Midbrain (tissue), 1 donor: ENCODE measurements at regions not wholly inside any gene's neighbourhood (a gene's known extent, or its start where the extent isn't known, plus 50 kb on each side); places are given as distances from the start of the nearest gene placed in this dataset.
"Not testable (repeated sequence)": the region's sequence is repeated elsewhere in the genome, so short reads cannot be mapped to it uniquely, and the experiment has no call there.

ENCODE experiments used
- DNase-seq: peaks from one replicate; lab custom pipeline; 2025; lab: John Stamatoyannopoulos, UW

DNA sequence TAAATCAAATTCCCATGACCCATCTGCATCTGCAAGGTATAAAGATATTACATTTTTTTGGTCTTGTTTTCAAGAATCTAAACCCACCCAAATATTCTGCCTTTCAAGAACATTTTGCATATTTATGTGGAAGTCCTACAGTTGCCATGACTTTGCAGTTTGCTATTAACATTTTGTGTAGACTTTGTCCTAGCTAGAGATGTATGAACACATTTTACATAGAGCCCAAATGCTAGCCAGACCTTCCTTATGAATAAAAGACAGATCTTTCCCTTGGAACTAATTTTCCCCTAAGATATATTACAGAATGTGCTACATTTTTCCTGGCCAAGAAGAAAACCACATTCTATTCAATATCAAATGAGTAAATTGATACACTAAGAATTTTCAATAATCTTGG is 772.5 kb downstream of the KCNA4 start:
- DNase-seq, result no peak

DNA sequence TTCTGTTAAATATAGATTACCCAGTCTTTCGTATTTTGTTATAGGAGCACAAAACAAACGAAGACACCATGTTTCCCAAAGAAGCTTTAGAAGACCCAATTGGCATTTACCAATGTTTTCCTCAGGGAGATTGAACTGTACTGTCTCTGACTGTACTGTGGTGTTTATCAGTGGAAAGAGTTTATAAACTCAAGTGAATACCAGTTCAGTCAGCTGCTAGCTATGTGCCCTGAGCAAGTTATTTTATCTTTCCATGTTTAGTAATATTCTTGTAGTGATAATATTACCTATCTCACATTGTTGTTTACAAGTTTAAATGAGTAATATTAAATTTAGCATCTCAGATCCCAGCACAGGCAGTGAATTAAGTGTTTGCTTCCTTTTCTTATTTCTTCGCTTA is 773.2 kb downstream of the KCNA4 start:
- DNase-seq, result no peak

DNA sequence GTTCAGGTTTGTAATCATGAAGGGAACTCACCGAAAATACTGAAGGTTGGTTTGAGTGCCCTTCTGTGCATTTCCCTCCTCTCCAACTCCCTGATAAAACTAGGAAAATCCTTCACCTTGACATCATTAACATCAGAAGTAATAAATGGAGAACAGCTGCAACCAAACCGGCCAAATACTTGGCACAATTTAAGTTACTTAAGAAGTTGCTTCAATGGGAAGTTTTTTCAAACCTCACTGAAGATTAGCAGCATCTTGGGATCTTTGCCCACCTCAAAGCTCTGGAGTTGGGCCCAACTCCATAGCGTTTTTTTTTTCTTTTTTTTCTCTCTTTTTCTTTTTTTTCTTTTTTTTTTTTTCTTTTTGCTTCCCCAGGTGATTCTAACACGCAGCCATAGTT is 784.8 kb downstream of the KCNA4 start:
- no peak for DNase-seq

DNA sequence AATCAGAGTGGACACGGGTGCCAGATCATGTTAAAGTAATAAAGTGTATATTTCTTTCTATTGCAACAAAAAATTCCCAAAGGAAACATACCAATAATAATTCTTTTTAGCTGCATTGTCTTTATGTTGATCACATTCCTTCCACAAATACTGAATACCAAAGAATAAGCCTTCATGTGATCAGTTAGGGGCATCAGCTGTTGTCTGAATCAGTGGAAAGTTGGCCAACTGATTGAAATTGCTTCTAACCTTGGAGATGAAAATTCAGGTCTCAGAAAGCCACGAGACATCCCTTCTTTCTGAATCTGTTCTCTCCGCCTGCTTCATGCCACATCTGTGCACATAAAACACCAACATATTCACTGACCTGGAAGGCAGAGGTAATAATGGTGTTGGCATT is 785.2 kb downstream of the KCNA4 start:
- DNase-seq, result no peak

GRCh38 chr11:29227811-29228210 is 789.0 kb downstream of the KCNA4 start:
- no peak for DNase-seq

GRCh38 chr11:29224739-29225384 is 792.0 kb downstream of the KCNA4 start:
- DNase-seq, result no peak

- not testable (repeated sequence) for DNase-seq
Observed at GRCh38 chr11:29219531-29219930, 797.3 kb downstream of the KCNA4 start.

DNA sequence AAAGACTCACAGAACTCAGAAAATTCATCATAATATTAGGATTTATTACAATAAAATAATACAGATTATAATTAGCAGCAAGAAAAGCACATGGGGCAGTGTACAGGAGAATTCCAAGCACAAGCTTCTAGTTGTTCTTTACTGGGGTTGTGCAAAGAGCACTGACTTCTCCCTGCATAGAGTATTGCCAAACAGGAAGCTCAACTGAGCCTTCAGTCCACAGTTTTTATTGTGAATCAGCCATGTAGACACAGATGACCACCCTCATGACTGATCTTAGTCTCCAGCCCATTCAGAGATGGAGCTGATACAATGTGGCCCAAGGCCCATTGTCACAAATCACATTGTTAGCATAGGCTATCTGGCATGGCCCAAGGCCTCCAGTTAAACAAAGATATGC is 798.9 kb downstream of the KCNA4 start:
- DNase-seq, result no peak

GRCh38 chr11:29214833-29215232 is 802.0 kb downstream of the KCNA4 start:
- no peak for DNase-seq

- DNase-seq, result no peak
Observed at GRCh38 chr11:29211202-29211601, 805.6 kb downstream of the KCNA4 start.

DNA sequence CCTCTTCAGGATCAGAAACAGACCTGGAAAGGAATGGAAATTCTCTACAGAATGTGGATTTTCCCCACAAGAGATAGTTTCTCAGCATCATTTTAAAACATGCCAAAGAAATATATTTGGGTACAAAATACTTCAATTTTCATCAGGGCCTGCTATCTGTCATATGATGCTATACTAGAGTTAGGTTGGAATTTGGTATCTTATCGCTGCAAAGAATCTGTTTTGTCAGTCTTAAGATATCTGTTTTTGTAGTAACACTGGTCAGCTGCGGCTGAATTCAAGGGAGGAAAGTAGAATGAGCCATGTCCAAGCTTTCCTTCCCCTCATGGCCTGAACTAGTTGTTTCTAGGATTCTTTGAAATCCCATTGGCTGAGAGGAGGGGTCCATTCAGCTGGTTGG is 806.4 kb downstream of the KCNA4 start:
- no peak for DNase-seq

DNA sequence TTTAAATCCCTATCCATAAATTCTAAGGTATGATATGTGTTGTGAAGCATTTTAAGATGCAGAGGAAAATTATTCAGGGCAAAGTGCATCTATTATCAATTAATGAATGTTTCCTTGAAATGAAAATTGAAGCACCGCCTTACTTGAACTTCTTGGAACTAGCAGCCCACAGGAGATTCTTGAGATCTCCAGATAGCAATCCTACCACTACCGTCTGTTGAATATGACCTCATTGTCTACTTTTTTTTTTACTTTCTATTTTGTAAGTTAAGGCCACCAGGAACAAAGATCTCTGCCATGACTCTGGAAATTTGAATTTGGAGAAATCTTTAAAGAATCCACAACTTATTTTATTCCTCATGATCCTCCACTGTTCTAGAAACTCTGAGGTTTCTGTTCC is 808.7 kb downstream of the KCNA4 start:
- DNase-seq, result no peak

DNA sequence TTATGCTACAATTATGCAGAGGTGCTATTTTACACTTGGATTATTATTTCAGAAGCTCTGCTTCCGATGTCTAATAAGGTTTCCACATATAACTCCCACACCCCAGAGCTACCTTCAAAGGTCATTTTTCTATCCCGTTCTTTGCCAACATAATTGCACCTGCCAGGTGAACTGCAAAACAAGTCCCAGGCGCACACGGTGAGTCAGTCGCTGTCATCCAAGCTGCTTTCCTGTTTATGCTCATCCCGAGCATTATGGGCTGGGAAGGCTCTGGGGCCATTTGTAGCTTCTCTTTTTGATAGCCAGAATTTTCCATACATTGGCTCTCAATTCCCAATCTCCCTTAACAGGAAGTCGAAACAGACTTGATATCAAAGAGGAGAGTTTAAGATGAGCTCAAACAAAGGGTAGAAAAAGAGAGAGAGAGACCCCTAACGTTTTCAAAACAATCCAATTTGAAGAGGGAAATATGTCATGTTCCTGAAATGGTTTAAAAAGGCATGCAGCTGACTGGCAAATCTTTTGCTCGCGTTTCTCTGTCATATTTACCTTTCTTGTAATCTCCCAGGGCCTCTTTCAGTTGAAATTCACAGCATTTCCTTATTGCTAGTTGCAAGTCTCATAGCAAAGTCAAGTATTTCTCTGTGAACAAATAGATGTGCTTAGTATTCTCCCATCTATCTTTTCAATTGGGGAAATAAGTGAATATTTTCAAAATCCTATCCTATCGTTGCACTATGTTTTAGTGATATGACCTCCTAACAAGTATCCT is 815.9 kb downstream of the KCNA4 start:
- no peak for DNase-seq

- no peak for DNase-seq
Observed at GRCh38 chr11:29190313-29190712, 826.5 kb downstream of the KCNA4 start.

GRCh38 chr11:29187215-29187614 is 829.6 kb downstream of the KCNA4 start:
- DNase-seq, result no peak

DNA sequence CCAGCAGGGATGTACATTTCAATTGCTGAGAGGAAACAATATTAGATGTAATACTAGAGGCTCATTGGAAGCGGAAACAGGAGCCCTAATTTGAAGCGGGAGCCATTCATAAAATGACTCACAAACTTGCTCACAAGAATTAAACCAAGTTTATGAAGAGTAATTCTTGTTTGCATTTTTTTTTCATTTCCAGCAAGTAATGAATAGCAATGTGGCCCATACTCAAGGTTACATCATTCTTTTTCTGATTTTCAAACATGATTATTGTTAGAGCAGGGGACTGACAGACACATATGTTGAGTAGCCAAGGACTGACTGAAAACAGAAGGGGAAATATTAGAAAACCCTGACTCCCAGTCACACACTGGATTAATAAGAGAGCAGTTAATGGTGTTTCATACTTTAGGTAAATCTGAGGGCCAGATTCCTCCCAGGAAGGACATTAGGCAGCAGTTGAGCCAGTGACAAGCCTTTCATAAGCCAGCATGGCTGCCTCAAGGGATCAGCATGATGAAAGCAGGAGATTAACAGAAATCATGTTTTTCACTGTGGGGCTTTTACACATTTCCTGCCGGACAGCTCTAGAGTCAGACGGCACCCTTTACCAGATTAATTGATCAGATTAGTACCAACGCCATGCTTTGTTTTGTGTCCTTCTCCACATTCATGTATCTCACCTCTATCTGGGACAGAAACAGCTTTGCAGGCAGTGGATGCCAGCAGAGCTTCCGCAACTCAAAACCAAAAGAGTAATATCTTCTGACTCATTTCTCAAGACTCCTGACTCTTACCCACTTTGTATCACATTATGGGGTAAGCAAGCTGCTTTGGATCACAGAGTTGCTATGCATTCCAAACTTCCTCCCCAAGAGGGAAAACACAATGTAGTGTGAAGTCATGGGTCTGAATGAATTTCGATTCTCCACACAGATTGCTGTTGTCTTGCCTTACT is 831.6 kb downstream of the KCNA4 start:
- DNase-seq, result no peak

DNA sequence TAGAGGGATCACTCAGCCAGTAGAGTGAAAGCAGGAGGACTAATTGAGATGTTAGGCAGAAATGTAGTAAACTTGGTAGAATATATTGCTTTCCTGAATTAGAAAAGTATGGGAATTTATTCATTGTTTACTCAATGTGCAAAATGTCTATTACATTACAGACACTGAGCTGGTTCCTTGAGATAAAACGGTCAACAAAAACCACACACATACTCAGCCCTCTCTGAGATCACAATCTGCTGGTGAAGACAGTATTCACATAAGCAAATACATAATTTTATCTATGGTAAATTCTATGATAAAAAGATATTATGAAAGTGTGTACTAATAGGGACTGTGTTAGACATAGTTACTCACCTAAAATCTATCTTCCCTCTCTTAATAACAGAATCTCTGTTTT is 833.5 kb downstream of the KCNA4 start:
- no peak for DNase-seq

DNA sequence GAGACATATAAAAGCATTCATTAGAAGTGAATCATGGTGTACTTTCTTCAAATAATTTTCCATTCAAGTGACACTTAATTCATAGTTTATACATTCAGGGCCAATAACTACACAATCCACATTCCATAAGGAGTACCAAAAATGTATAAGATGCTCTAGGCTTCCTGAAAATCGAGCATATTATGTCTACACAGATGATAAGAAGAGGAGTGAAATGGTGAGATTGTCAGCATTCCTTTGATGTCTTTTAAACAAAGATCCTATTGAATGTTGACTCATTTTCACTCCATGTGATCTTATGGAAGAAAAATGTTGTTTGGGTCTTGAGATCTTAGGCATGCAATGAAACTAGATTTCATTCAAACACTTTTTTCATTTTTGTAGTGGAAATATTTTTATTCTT is 843.2 kb downstream of the KCNA4 start:
- DNase-seq, result no peak

- DNase-seq, result no peak
Observed at GRCh38 chr11:29171360-29171950, 845.4 kb downstream of the KCNA4 start.

- no peak for DNase-seq
Observed at GRCh38 chr11:29166306-29166705, 850.5 kb downstream of the KCNA4 start.

DNA sequence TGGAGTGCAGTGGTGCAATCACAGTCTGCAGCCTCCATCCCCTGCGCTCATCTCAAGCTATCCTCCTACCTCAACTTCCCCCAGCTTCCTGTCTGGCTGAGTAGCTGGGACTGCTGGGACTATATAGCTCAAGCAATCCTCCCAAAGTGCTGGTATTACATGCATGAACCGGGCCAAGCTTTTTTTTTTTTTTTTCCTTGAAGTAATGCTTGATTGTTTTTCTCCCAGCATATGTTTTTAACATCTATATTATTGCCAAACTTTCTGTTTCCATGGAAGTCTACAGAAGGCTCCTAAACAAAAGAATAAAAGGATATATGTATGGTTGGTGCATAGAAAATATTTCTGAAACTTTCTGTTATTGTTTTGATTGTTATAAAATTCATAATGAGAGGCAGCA is 853.6 kb downstream of the KCNA4 start:
- no peak for DNase-seq

DNA sequence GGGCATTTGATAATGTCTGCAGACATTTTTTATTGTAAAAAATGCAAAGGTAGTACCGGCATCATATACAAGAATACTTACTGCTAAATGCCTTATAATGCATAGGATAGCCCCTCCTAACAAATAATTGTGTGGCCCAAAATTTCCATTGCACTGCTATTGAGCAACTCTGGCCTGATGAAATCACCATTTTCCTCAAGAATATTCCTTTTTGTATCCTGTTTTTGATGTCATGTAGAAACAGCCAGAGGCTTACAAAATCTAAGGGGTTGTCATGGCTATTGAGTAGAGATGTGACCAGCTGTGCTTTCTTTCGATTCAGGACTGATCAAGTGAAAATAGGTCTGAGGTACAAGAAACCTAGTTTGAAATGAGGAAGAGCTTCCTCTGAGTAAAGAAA is 854.3 kb downstream of the KCNA4 start:
- DNase-seq, result no peak
